ENCODE measurements at regions not wholly inside any gene's neighbourhood (a gene's known extent, or its start where the extent isn't known, plus 50 kb on each side); places are given as distances from the start of the nearest gene placed in this dataset.

DNA sequence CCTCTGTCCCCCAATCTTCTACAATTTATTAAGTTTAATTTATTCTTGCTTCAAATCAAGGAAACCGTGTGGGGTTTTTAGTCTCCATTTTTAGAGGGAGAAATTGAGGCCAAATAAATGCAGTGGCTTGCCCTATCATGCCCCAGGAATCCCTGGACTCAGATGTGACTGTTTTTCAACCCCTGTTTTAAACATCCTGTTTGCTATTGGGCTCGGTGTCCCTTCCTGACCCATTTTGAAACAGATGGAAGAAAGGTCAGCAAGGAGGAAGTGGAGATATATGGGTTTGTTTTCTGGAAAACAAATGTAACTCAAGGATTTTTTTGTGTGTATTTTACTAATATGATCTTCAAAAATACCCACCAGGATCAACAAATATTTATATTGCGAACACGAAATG lies 84.7 kb downstream of the DACT1 start:
- H3K36me3 ChIP-seq, result no peaks in the 10 kb centered on the region
- no peaks in the 10 kb centered on the region for H3K27me3 ChIP-seq (replicated peaks in 1 of 7)
- TF ChIP-seq POLR2AphosphoS5 (IDR thresholded peaks at IDR 0.05) (no peak), POLR2A (IDR thresholded peaks at IDR 0.05) (no peak)
- TF ChIP-seq, protein P1, sequence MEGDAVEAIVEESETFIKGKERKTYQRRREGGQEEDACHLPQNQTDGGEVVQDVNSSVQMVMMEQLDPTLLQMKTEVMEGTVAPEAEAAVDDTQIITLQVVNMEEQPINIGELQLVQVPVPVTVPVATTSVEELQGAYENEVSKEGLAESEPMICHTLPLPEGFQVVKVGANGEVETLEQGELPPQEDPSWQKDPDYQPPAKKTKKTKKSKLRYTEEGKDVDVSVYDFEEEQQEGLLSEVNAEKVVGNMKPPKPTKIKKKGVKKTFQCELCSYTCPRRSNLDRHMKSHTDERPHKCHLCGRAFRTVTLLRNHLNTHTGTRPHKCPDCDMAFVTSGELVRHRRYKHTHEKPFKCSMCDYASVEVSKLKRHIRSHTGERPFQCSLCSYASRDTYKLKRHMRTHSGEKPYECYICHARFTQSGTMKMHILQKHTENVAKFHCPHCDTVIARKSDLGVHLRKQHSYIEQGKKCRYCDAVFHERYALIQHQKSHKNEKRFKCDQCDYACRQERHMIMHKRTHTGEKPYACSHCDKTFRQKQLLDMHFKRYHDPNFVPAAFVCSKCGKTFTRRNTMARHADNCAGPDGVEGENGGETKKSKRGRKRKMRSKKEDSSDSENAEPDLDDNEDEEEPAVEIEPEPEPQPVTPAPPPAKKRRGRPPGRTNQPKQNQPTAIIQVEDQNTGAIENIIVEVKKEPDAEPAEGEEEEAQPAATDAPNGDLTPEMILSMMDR (IDR thresholded peaks at IDR 0.05 in 8 of 11, conservative IDR thresholded peaks at IDR 0.05 in 3 of 11), result no peak
- WGBS, 5 donors, result 65 to 78% (median 71%) methylated on average over 4 of the region's 4 CpGs
- H3K9me3 ChIP-seq, result no peaks in the 10 kb centered on the region
- no peak for DNase-seq
- H3K4me3 ChIP-seq, result no peak overlapping the region
- H3K27ac ChIP-seq, result peak overlapping the region in 1 of 8 donors; percentile 10
- intact Hi-C loops (cut with DNase I; ENCODE audit: low total_unique reads), result no loop called here
- peaks cover 0 to 3% (median 0%) of the 10 kb centered on the region in 6 donors for H3K4me1 ChIP-seq

DNA sequence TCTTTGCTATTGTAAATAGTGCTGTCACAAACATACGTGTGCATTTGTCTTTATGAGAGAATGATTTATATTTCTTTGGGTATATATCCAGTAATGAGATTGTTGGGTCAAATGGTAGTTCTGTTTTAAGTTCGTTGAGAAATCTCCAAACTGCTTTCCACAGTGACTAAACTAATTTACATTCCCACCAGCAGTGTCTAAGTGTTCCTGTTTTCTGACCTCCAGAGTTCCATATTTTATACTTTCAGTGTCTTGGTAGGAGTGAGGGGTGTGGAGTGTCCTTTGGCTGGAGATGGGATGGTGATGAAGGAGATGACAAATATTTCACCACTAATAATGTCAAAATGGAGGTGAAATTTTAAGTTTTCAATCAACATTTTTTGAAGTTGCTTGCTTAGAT lies 86.4 kb downstream of the DACT1 start:
- intact Hi-C loops (cut with DNase I; ENCODE audit: low total_unique reads), result no loop called here
- 41 to 61% (median 49%) methylated on average over 2 of the region's 2 CpGs for WGBS, 5 donors
- TF ChIP-seq POLR2AphosphoS5 (IDR thresholded peaks at IDR 0.05) (no peak), POLR2A (IDR thresholded peaks at IDR 0.05) (no peak)

DNA sequence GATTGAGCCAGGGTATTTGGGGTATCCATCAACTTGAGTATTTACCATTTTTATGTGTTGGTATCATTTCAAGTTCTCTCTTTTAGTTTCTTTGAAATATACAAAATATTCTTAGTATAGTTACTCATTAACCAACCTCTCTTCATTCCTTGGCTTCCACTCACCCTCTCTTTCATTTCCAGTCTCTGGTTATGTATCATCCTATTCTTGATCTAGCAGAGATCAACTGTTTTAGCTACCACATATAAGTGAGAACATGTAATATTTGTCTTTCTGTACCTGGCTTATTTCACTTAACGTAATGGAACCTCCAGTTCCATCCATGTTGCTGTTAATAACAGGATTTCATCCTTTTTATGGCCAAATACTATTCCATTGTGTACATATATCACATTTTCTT lies 86.9 kb downstream of the DACT1 start:
- no peaks in the 10 kb centered on the region for H3K27me3 ChIP-seq (replicated peaks in 1 of 7)
- no peak overlapping the region for H3K27ac ChIP-seq
- intact Hi-C loops (cut with DNase I; ENCODE audit: low total_unique reads), result no loop called here
- no peak for DNase-seq
- WGBS, 5 donors, result 76 to 88% (median 82%) methylated on average over 1 of the region's 1 CpG
- no peaks in the 10 kb centered on the region for H3K9me3 ChIP-seq
- H3K4me1 ChIP-seq, result peaks cover 0 to 3% (median 0%) of the 10 kb centered on the region in 6 donors
- no peaks in the 10 kb centered on the region for H3K36me3 ChIP-seq
- TF ChIP-seq, protein P1 (IDR thresholded peaks at IDR 0.05 in 8 of 11, conservative IDR thresholded peaks at IDR 0.05 in 3 of 11), result no peak
- TF ChIP-seq POLR2AphosphoS5 (IDR thresholded peaks at IDR 0.05), result no peak
- H3K4me3 ChIP-seq, result no peak overlapping the region

More for the DNA sequence above, 86.4 kb downstream of the DACT1 start:
- Histone ChIP-seq H3K27ac (no peak overlapping the region), H3K4me3 (no peak overlapping the region), H3K4me1 (peaks cover 0 to 3% (median 0%) of the 10 kb centered on the region in 6 donors), H3K27me3 (replicated peaks in 1 of 7) (no peaks in the 10 kb centered on the region), H3K9me3 (no peaks in the 10 kb centered on the region), H3K36me3 (no peaks in the 10 kb centered on the region)
- DNase-seq, result no peak

DNA sequence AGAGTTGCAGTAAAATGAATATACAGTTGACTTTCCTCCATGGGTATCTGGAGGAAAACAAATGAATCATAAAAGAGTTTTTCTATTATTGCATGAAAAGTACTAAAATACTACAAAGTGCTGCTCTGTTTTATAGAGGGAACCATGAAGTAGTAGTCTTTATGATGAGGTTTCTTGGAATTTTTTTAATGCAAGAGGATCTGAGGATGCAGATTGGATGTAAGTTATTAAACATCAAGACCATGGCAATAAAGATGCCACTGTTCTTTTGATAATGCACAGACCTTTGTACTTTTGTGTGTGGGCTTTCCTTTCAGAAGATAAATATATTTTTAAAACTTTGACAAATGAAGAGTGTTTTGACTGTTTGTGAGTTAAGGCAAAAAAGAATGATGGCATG lies 87.5 kb downstream of the DACT1 start:
- no peaks in the 10 kb centered on the region for H3K36me3 ChIP-seq
- no peaks in the 10 kb centered on the region for H3K9me3 ChIP-seq
- no peak overlapping the region for H3K4me3 ChIP-seq
- H3K4me1 ChIP-seq, result peaks cover 0 to 3% (median 0%) of the 10 kb centered on the region in 6 donors
- intact Hi-C loops (cut with DNase I; ENCODE audit: low total_unique reads), result no loop called here
- no peak for DNase-seq
- no peak overlapping the region for H3K27ac ChIP-seq
- H3K27me3 ChIP-seq (replicated peaks in 1 of 7), result no peaks in the 10 kb centered on the region
- TF ChIP-seq, protein P1 (IDR thresholded peaks at IDR 0.05 in 8 of 11, conservative IDR thresholded peaks at IDR 0.05 in 3 of 11), result no peak
- TF ChIP-seq POLR2AphosphoS5 (IDR thresholded peaks at IDR 0.05) (no peak), POLR2A (IDR thresholded peaks at IDR 0.05) (no peak)

DNA sequence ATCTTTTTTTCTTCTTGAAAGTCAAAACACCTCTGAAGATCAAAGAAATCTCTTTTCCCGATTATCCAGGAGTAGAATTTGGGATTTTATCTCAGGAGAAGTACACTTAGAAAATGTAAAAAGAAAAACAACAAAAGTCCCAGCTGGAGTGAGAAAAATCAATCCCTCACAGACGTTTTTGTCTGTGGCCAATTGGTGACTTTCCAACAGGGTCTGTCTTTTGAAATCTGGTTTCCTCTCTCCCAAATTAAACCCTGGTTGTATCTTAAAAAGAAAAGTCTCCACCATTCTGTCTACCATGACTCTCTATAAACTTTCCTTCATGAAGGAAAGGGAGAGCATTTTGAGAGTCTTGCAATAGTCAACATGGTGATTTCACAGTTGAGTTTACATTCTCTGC lies 88.1 kb downstream of the DACT1 start:
- intact Hi-C loops (cut with DNase I; ENCODE audit: low total_unique reads), result no loop called here
- Histone ChIP-seq H3K4me1 (peaks cover 0 to 3% (median 0%) of the 10 kb centered on the region in 6 donors), H3K27ac (no peak overlapping the region), H3K27me3 (replicated peaks in 1 of 7) (no peaks in the 10 kb centered on the region), H3K9me3 (no peaks in the 10 kb centered on the region), H3K36me3 (no peaks in the 10 kb centered on the region), H3K4me3 (no peak overlapping the region)
- DNase-seq, result no peak
- TF ChIP-seq POLR2A (IDR thresholded peaks at IDR 0.05), result no peak
- TF ChIP-seq, protein P1 (IDR thresholded peaks at IDR 0.05 in 8 of 11, conservative IDR thresholded peaks at IDR 0.05 in 3 of 11), result no peak
- no peak for TF ChIP-seq POLR2AphosphoS5 (IDR thresholded peaks at IDR 0.05)
- 38 to 77% (median 60%) methylated on average over 2 of the region's 2 CpGs for WGBS, 5 donors
